Panc1 (cell line): ENCODE measurements at regions not wholly inside any gene's neighbourhood (a gene's known extent, or its start where the extent isn't known, plus 50 kb on each side); places are given as distances from the start of the nearest gene placed in this dataset.

Experiments used
- CTCF ChIP-seq: fragments of 450-650 bp; IDR thresholded peaks from 2 replicates; pipeline ENCODE4 v1.5.1; 2017; ENCODE audit warnings: mild to moderate bottlenecking
- POLR2AphosphoS5 ChIP-seq: IDR thresholded peaks from 2 replicates; pipeline ENCODE4 v1.6.1; 2012; ENCODE audit warnings: mild to moderate bottlenecking, low read depth, low read length, moderate library complexity
- REST ChIP-seq, 2 experiments: IDR thresholded peaks; 2 replicates each; pipeline ENCODE4 v1.6.1; 2011 to 2012; ENCODE audit warnings: low read depth in 2 of 2, control low read depth in 1 of 2, low read length in 1 of 2, mild to moderate bottlenecking in 1 of 2, moderate library complexity in 1 of 2; ENCODE audit not compliant: insufficient read depth in 1 of 2
- TCF7L2 ChIP-seq: IDR thresholded peaks from 2 replicates; pipeline ENCODE4 v1.6.1; 2011; ENCODE audit warnings: mild to moderate bottlenecking, low read depth, low read length, inconsistent platforms

- TF ChIP-seq CTCF (no peak), POLR2AphosphoS5 (no peak), REST (IDR thresholded peaks at IDR 0.05; ENCODE audit: insufficient read depth in 1 of 2, low read depth in 2 of 2, low read length in 1 of 2) (no peak), TCF7L2 (no peak)
Observed at GRCh38 chrX:131752493-131753198, 208.8 kb downstream of the OR13H1 start.
